ENCODE measurements at regions not wholly inside any gene's neighbourhood (a gene's known extent, or its start where the extent isn't known, plus 50 kb on each side); places are given as distances from the start of the nearest gene placed in this dataset.

GRCh38 chr2:18790509-18791171, 201.3 kb upstream of the NT5C1B start:
- Histone ChIP-seq H3K4me1 (peaks cover 7 to 16% of the 10 kb centered on the region in 2 donors), H3K27ac (no peak overlapping the region), H3K27me3 (no peaks in the 10 kb centered on the region), H3K9me3 (no peaks in the 10 kb centered on the region), H3K4me3 (no peak overlapping the region), H3K36me3 (no peaks in the 10 kb centered on the region)
- intact Hi-C loops (cut with DNase I; ENCODE audit: low total_unique reads), result no loop called here
- peak in 1 of 2 donors; percentile 59 for ATAC-seq
- no peak for DNase-seq
- no peak for TF ChIP-seq POLR2A (IDR thresholded peaks at IDR 0.05)
- TF ChIP-seq CTCF (IDR thresholded peaks at IDR 0.05 in 4 of 5, conservative IDR thresholded peaks at IDR 0.05 in 1 of 5), result no peak
- in situ Hi-C loops (cut with MboI; ENCODE audit: low sequenced_read_pairs in 4 of 4), result no loop called here

- H3K4me1 ChIP-seq, result peaks cover 7 to 16% of the 10 kb centered on the region in 2 donors
- intact Hi-C loops (cut with DNase I; ENCODE audit: low total_unique reads) (no loop called here), in situ Hi-C loops (cut with MboI; ENCODE audit: low sequenced_read_pairs in 4 of 4) (no loop called here)
- DNase-seq, result no peak
- no peak for ATAC-seq
- H3K9me3 ChIP-seq, result no peaks in the 10 kb centered on the region
- TF ChIP-seq POLR2A (IDR thresholded peaks at IDR 0.05) (no peak), CTCF (IDR thresholded peaks at IDR 0.05 in 4 of 5, conservative IDR thresholded peaks at IDR 0.05 in 1 of 5) (no peak)
- H3K27me3 ChIP-seq, result no peaks in the 10 kb centered on the region
- no peak overlapping the region for H3K4me3 ChIP-seq
- no peaks in the 10 kb centered on the region for H3K36me3 ChIP-seq
- no peak overlapping the region for H3K27ac ChIP-seq
These were observed 199.2 kb upstream of the NT5C1B start for GRCh38 chr2:18788592-18788991.

GRCh38 chr2:18787726-18788125, 198.4 kb upstream of the NT5C1B start:
- no peak for TF ChIP-seq POLR2A (IDR thresholded peaks at IDR 0.05)
- TF ChIP-seq CTCF (IDR thresholded peaks at IDR 0.05 in 4 of 5, conservative IDR thresholded peaks at IDR 0.05 in 1 of 5), result no peak
- H3K36me3 ChIP-seq, result no peaks in the 10 kb centered on the region
- H3K4me1 ChIP-seq, result peaks cover 7 to 12% of the 10 kb centered on the region in 2 donors
- H3K9me3 ChIP-seq, result no peaks in the 10 kb centered on the region
- ATAC-seq, result no peak
- H3K4me3 ChIP-seq, result no peak overlapping the region
- in situ Hi-C loops (cut with MboI; ENCODE audit: low sequenced_read_pairs in 4 of 4) (no loop called here), intact Hi-C loops (cut with DNase I; ENCODE audit: low total_unique reads) (no loop called here)
- no peak for DNase-seq
- H3K27ac ChIP-seq, result no peak overlapping the region
- H3K27me3 ChIP-seq, result no peaks in the 10 kb centered on the region

- no peaks in the 10 kb centered on the region for H3K27me3 ChIP-seq
- H3K9me3 ChIP-seq, result no peaks in the 10 kb centered on the region
- H3K4me3 ChIP-seq, result no peak overlapping the region
- no peak for TF ChIP-seq CTCF (IDR thresholded peaks at IDR 0.05 in 4 of 5, conservative IDR thresholded peaks at IDR 0.05 in 1 of 5)
- TF ChIP-seq POLR2A (IDR thresholded peaks at IDR 0.05), result no peak
- H3K4me1 ChIP-seq, result no peaks in the 10 kb centered on the region
- intact Hi-C loops (cut with DNase I; ENCODE audit: low total_unique reads), result no loop called here
- no peak for DNase-seq
- H3K36me3 ChIP-seq, result no peaks in the 10 kb centered on the region
- no peak overlapping the region for H3K27ac ChIP-seq
- in situ Hi-C loops (cut with MboI; ENCODE audit: low sequenced_read_pairs in 4 of 4), result no loop called here
- ATAC-seq, result no peak
These were observed 194.9 kb upstream of the NT5C1B start for GRCh38 chr2:18784245-18784644.
